HG02852 (cell line): ENCODE measurements at regions not wholly inside any gene's neighbourhood (a gene's known extent, or its start where the extent isn't known, plus 50 kb on each side); places are given as distances from the start of the nearest gene placed in this dataset.

Experiments used
- ATAC-seq: cut with Tn5 transposase; IDR thresholded peaks from one replicate; pipeline ENCODE4 v1.9.1; 2021; ENCODE audit warnings: mild to moderate bottlenecking, moderate library complexity; ENCODE audit not compliant: unreplicated experiment

GRCh38 chr13:73599232-73600128 lies 534.7 kb downstream of the KLF12 start:
- no peak for ATAC-seq

DNA sequence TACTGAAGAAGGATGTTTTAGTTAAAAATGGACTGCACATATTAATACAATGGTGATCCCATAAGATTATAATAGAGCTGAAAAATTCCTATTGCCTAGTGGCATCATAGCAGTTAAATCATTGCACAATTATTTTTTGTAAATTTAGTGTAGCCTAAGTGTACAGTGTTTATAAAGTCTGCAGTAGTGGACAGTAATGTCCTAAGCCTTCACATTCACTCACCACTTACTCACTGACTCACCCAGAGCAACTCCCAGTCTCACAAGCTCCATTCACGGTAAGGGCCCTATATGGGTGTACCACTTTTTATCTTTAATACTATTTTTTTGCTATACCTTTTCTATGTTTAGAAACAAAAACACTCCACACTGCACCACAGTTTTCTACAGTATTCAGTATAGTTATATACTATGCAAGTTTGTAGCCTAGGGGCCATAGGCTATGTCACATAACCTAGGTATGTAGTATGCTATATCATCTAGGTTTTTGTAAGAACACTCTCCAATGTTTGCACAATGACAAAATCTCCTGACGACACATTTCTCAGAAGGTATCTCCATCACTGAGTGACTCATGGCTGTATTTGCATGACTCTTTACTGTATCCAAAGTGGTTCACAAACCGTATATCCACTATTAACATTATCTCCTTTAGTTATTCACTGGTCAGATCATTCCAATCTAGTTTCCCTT lies 536.0 kb downstream of the KLF12 start:
- no peak for ATAC-seq

DNA sequence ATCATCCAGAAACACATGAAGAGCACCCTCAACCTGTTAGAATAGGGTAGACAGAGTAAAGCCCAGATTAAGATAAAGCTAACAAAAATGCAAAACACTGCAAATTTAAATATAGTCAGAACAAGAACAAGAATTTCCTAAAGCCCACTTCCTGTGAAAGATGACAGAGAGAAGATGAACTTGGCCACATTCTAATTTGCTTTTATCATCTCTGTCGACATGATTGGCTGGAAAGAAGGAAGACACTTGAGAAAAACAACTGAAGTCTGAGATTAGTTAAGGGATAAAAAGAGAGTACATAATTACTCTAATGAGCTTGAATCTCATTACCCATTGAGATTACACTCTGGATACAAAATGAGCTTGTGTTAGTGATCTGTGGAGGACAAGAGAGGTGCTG lies 537.6 kb downstream of the KLF5 start:
- no peak for ATAC-seq

DNA sequence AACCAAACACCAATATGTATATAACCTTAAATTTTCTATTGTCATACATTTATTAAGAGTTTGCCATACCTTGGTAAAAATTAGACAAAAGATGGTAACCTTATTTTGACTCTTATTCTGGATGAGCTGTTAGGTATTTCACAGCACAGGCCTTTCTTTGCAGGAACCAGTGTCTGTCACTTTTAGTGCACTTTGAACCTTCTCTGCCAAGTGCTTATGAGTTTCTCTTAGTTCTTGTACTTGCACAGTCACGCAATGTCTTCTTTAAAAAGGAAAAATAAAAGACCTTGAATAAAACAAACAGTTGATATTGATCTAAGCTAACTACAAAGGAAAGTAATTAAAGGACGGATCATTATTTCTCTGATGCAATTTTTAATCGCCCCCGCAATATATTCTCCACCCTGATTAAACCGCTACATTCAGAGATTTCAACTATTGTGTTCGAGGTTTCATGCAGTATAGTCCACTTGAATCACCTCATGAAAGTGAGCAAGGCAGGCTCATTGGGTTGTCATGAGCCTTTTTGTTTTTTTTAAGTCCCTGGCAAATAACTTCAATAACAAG lies 534.5 kb downstream of the KLF5 start:
- no peak for ATAC-seq

- no peak for ATAC-seq
Measured at GRCh38 chr13:73591861-73592260, 533.1 kb downstream of the KLF5 start.

GRCh38 chr13:73590795-73591194 lies 532.0 kb downstream of the KLF5 start:
- ATAC-seq, result no peak

- ATAC-seq, result no peak
Measured at GRCh38 chr13:73585236-73585635, 526.4 kb downstream of the KLF5 start.

DNA sequence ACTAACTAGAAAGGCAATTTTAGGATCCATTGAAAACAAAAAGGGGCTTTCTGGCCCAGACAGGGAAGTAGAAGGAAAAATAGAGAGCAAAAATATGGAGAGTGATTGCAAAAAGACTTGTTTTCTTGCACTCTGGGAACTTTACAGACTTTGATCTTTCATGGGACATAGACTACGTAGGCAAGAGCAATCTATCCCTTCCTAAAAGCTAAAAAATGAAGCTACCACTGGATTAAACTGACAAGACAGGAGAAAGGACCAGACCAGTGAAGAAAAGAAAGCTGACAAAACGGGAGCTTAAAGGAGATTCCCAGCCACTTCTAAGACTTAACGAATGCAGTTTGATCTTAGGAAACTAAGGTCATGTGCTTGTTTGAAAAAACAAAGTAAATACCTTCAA lies 524.5 kb downstream of the KLF5 start:
- no peak for ATAC-seq

GRCh38 chr13:73580513-73581267 lies 521.9 kb downstream of the KLF5 start:
- no peak for ATAC-seq

- ATAC-seq, result no peak
Measured at GRCh38 chr13:73579574-73580274, 520.9 kb downstream of the KLF5 start.

DNA sequence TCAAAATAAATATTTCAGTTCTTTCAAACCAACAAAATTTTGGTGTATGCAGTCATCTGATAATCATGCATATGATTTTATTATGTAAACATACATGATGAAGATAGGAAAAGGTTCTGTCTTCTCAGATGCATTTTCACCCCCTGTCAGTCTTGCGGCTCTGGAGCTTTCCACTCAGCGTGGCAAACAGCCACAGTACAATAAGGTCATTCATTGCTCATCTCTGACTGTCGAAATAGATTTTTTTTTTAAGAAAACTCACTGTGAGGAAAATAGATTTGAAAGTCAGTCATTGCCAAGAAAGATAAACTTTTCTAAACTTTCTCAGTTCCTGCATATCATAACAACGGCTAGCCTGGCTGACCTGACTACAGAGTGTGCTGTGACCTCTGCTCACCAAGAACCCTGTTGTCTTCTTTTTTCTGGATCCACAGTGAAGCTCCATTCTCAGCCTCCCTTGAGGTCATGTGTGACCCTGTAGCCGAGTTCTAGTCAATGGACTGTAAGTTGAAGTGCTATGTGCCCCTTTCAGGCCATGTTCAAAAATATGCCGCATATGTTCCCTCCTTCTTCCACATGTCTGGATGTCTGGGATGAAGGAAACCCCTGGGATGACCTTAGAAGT lies 519.6 kb downstream of the KLF5 start:
- no peak for ATAC-seq

DNA sequence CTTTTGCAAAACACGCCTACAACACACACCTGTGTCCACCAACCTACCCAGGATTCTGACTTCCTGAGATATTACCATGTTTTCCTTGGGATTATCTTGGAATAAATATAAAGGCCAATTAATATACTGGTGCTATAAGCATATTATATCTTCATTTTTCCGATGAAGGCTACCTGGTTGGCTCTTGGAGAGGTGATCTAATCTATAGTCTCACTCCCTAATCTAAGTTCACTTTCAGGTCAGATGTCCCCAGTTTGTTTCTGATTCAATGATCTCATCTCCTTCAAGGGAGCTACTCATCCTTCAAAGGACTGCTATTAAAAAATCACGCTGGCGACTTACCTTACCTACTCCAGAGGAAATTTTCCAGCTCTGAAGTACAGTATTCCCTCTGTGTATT lies 517.5 kb downstream of the KLF5 start:
- ATAC-seq, result no peak

DNA sequence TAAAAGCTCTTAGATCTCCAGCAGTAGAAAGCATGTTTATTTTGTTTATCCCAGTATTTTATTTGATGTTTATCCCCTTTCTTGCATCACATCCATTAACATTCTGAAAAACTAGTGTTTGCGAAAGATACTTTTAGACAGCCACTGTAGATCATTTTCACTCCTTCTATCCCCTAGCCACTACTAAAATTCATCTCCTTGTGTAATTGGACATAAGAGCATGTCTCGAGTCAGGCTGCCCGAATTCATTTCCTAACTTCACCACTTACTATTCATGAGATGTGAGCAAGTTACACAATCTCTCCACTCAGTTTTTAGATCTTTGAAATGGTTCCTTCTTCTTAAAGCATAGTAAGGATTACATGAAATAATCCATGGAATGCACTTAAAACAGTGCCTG lies 514.0 kb downstream of the KLF5 start:
- no peak for ATAC-seq

DNA sequence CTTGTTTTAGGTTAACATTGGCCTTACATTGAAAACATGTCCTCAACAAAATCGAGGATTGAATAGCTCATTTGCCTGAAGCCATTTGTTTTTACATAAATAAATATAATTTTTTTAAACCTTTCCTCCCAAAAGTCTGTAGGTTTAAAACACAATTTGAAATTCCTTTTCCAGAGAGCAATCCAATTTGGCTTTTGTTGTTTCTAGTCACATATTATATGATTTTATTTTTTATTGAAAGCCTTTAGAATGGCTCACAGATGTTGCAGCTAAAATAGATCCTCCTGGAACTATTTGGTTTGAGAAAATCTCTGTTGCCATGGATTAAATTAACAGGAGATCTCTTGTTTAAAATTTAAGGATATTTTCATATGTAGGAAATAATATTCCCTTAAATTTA lies 512.6 kb downstream of the KLF5 start:
- no peak for ATAC-seq

DNA sequence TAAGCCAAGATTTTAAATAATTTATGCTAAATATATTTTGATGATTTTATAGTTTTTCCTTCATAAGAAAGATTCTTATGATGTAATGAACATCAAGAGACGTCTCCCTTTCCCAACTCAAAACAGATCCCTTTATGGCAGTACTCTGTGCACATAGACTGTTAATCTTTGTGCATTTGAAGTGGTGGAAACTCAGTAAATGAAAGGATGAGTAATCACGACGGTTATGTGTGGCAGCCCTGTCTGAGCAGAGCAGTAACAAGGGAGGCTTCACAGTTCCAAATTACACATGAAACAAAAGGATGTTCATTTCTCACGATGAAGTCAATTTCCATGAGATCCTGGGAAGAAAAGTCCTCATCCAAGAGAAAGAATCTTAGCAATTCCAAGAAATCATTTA lies 498.1 kb downstream of the KLF5 start:
- ATAC-seq, result no peak

DNA sequence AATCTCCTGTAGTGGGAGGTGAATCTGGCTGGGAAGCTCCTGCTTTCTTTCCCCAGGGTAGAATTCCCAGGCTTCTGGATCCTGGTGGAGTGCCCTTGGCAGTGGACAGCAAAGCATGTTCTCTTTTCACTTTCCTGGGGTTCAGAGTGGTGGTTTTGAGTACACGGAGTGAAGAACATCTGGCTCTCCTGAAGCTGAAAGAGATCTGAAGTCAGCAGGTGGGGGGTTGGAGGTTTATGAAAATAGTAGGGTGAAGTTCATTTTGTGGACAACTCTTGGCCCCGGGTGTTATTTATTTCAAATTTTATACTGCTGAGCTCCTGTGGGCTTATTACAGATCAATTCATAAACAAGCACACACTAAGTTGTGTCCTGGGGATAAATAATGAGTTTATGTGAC lies 497.3 kb downstream of the KLF5 start:
- ATAC-seq, result no peak

DNA sequence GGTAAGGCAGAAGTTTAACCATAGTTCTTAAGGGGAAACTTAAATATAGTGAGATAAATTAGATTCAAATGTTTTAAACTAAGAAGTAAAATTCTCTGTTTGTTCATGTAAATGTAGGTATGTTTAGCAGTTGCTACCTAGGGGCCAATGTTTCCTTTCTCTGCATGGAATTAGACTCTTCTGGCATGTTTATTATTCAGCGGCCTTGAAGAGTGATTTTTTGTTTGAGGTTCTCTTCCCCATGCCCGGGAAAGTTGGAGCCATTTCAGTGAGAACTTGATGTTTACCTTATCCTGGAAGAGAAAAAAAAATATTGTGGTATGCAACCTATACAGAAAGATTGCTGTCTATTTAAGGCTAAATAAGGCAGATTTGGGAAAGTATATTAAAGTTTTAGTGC lies 492.9 kb downstream of the KLF5 start:
- no peak for ATAC-seq

DNA sequence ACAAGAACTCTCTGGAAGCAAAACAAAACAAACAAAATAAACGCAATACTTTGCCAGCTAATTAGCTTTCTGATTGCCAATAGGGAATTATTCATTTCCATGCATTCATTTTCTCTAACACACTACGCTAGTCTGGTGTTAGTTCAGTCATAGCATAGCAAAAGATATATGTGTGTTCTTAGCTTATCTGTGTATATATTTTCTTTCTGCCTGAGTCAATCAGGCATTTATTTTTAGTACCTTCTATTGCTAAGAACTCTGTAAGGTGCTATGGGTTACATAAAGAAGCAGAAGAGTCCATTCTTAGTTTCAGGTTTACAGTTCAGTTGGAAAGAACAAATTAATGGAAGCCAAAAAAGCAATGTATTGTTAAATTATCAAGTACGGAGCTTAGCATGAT lies 490.9 kb downstream of the KLF5 start:
- no peak for ATAC-seq

DNA sequence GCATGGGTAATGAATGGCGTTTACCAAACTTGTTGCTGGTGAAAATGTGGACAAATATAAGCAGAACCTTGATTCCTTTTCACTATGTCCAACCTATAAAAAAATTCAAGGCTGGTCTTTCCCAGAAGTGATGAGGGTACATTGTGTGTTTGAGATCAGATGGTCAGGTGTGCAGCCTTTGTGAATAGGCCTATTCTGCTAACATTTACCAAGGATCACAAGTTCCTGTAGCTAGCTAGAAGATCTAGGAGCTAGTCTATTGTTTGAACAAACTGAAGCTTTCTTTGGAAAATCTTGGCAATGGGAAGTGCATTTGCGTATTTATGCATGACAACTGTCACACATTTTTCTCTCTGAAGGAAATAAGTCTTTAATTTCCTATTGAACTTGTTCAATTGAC lies 489.6 kb downstream of the KLF5 start:
- no peak for ATAC-seq

GRCh38 chr13:73547239-73547638 lies 488.4 kb downstream of the KLF5 start:
- no peak for ATAC-seq
